Endothelial cell of umbilical vein (primary cell): ENCODE measurements at regions not wholly inside any gene's neighbourhood (a gene's known extent, or its start where the extent isn't known, plus 50 kb on each side); places are given as distances from the start of the nearest gene placed in this dataset.

Source experiments
- BruUV-seq: library from RNA; stranded (reverse); fragments of 400-500 nt; replicated peaks from 2 replicates; lab custom pipeline; 2021; lab: Mats Ljungman, UMichigan
- CTCF ChIA-PET: fragments of 300-600, 350-600 bp; sonication (Branson Sonifier 250); formaldehyde crosslinking; loops from one replicate; lab custom pipeline; 2021; ENCODE audit warnings: antibody characterized with exemption, inconsistent platforms; lab: Charles Lee
- POLR2A ChIA-PET: fragments of 300-600, 350-600 bp; sonication (Branson Sonifier 250); formaldehyde crosslinking; loops from one replicate; lab custom pipeline; 2021; ENCODE audit warnings: antibody characterized with exemption, inconsistent platforms; lab: Charles Lee
- DNase-seq: peaks from one replicate; pipeline ENCODE4 v3.0.0-alpha.2; 2011; ENCODE audit warnings: low read depth, low spot score
- FAIRE-seq: peaks from 2 replicates; lab custom pipeline; 2011; peaks lifted over from hg19 to GRCh38; lab: Jason Lieb, UNC
- H2AFZ ChIP-seq: 2 replicates; pipeline ENCODE4 v1.6.0; 2012; ENCODE audit warnings: low read depth, low read length, control low read depth, inconsistent platforms
- H3K27ac ChIP-seq: 2 replicates; pipeline ENCODE4 v1.5.1; 2011; ENCODE audit warnings: low read depth, mild to moderate bottlenecking, control low read depth, low read length, moderate library complexity; ENCODE audit not compliant: insufficient read depth
- H3K27me3 ChIP-seq, 2 experiments: 2 replicates each; pipeline versions ENCODE4 v1.6.0 to v1.6.1; 2011; ENCODE audit warnings: low read length in 2 of 2, mixed read lengths in 1 of 2; ENCODE audit not compliant: control insufficient read depth in 2 of 2, insufficient read depth in 2 of 2
- H3K36me3 ChIP-seq, 2 experiments: 2 replicates in 1 of 2; 3 replicates in 1 of 2; pipeline ENCODE4 v1.5.1; 2011; ENCODE audit warnings: low read length in 2 of 2, mild to moderate bottlenecking in 1 of 2, moderate library complexity in 1 of 2; ENCODE audit not compliant: control insufficient read depth in 2 of 2, insufficient read depth in 2 of 2; ENCODE audit errors: extremely low read depth in 1 of 2
- H3K4me1 ChIP-seq: 3 replicates; pipeline ENCODE4 v1.5.1; 2011; ENCODE audit warnings: mild to moderate bottlenecking, low read length; ENCODE audit not compliant: control insufficient read depth, insufficient read depth; ENCODE audit errors: extremely low read depth
- H3K4me2 ChIP-seq: 2 replicates; pipeline ENCODE4 v1.6.1; 2011; ENCODE audit warnings: low read length, control low read depth, mixed read lengths; ENCODE audit not compliant: insufficient read depth
- H3K4me3 ChIP-seq, 3 experiments: fragments of 200-600 bp in 1 of 3; sonication (generic), shearing (Covaris generic) in 1 of 3; replicated peaks in 1 of 3; 2 replicates each; pipeline ENCODE4 v1.5.1; 2011 to 2016; ENCODE audit warnings: control low read depth in 3 of 3, low read length in 3 of 3, mild to moderate bottlenecking in 2 of 3, inconsistent platforms in 1 of 3, low read depth in 1 of 3, moderate library complexity in 1 of 3; ENCODE audit not compliant: insufficient read depth in 1 of 3
- H3K79me2 ChIP-seq: 2 replicates; pipeline ENCODE4 v1.6.0; 2012; ENCODE audit warnings: low read length, inconsistent platforms; ENCODE audit not compliant: control insufficient read depth, insufficient read depth
- H3K9ac ChIP-seq: replicated peaks from 2 replicates; pipeline ENCODE3; 2011; ENCODE audit warnings: low read length, control low read depth; ENCODE audit not compliant: insufficient read depth; ENCODE audit errors: extremely low read depth
- H3K9me1 ChIP-seq: replicated peaks from 3 replicates; pipeline ENCODE4 v1.6.0; 2011; ENCODE audit warnings: mild to moderate bottlenecking, low read length; ENCODE audit not compliant: control insufficient read depth, insufficient read depth; ENCODE audit errors: extremely low read depth
- H3K9me3 ChIP-seq: replicated peaks from 2 replicates; pipeline ENCODE4 v1.5.1; 2012; ENCODE audit warnings: low read length, inconsistent platforms; ENCODE audit not compliant: control insufficient read depth, insufficient read depth
- H4K20me1 ChIP-seq: replicated peaks from 2 replicates; pipeline ENCODE3; 2011; ENCODE audit warnings: mild to moderate bottlenecking, low read length; ENCODE audit not compliant: control insufficient read depth, insufficient read depth; ENCODE audit errors: extremely low read depth
- EZH2 ChIP-seq: IDR thresholded peaks from 2 replicates; pipeline ENCODE4 v1.6.1; 2012; ENCODE audit warnings: borderline replicate concordance, low read depth, mild to moderate bottlenecking, moderate library complexity, low read length, inconsistent platforms; ENCODE audit not compliant: severe bottlenecking
- GATA2 ChIP-seq: IDR thresholded peaks from 2 replicates; pipeline ENCODE4 v1.7.0; 2011; ENCODE audit warnings: low read depth, mild to moderate bottlenecking, moderate library complexity, mixed read lengths, low read length; ENCODE audit not compliant: insufficient read length, insufficient read depth
- MYC ChIP-seq: IDR thresholded peaks from one replicate; pipeline ENCODE4 v1.6.1; 2011; ENCODE audit warnings: mild to moderate bottlenecking, low read depth, low read length
- POLR2A ChIP-seq: IDR thresholded peaks from 2 replicates; pipeline ENCODE4 v1.6.1; 2012; ENCODE audit warnings: low read depth, mild to moderate bottlenecking, control low read depth, low read length
- POLR2AphosphoS5 ChIP-seq: IDR thresholded peaks from 2 replicates; pipeline ENCODE4 v1.6.1; 2012; ENCODE audit warnings: low read depth, mild to moderate bottlenecking, control low read depth, low read length, moderate library complexity; ENCODE audit not compliant: insufficient read depth
- dilution Hi-C: fragments of 300-500 bp; cut with MboI; formaldehyde crosslinking; loops from one replicate; pipeline ENCODE4 v1.15.0; 2019; ENCODE audit warnings: low sequenced_read_pairs; ENCODE audit not compliant: extremely low pct_ligation_motif_present
- intact Hi-C: fragments of 100-400 bp; cut with micrococcal nuclease; formaldehyde crosslinking; loops from one replicate; pipeline ENCODE4 v1.10.0; 2022
- TF ChIP-seq, protein P1 (sequence below), 2 donors: IDR thresholded peaks; 1 replicate in 1 of 2; 2 replicates in 1 of 2; pipeline ENCODE4 v1.5.1; 2011; ENCODE audit warnings: low read length in 2 of 2, mild to moderate bottlenecking in 2 of 2, moderate library complexity in 2 of 2, control low read depth in 1 of 2, inconsistent platforms in 1 of 2, low read depth in 1 of 2; ENCODE audit not compliant: insufficient read depth in 1 of 2; ENCODE audit errors: extremely low read depth in 1 of 2
- TF ChIP-seq, protein P2 (sequence below): IDR thresholded peaks from 2 replicates; pipeline ENCODE4 v1.6.1; 2011; ENCODE audit not compliant: insufficient read depth, insufficient read length

DNA sequence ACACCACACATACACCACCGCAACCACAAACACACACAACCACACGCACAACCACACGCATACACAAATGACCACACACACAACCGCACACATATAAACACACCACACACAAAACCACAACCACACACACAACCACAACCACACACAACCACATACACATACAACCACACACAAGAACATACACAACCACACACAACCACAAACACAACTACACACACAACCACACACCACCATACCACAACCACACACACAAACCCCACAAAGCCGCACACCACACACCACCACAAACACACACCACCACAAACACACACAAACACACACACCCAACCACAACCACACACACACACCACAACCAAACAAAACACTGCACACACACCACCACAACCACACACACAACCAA lies 107.5 kb upstream of the FZD10 start:
- H3K36me3 ChIP-seq, result no peaks in the 10 kb centered on the region
- POLR2A ChIA-PET, result no interaction called here
- intact Hi-C loops (no loop called here), dilution Hi-C loops (no loop called here)
- no peaks in the 10 kb centered on the region for H3K79me2 ChIP-seq
- no peaks in the 10 kb centered on the region for H3K9me3 ChIP-seq
- H4K20me1 ChIP-seq, result no peaks in the 10 kb centered on the region
- FAIRE-seq (no peak), DNase-seq (no peak)
- H3K4me3 ChIP-seq, result no peak overlapping the region
- no peaks in the 10 kb centered on the region for H3K27me3 ChIP-seq
- BruUV-seq, result no TSS peak
- H2AFZ ChIP-seq, result no peak overlapping the region
- no peaks in the 10 kb centered on the region for H3K4me1 ChIP-seq
- no peak overlapping the region for H3K27ac ChIP-seq
- no peak overlapping the region for H3K9ac ChIP-seq
- CTCF ChIA-PET, result no interaction called here
- TF ChIP-seq MYC (no peak), EZH2 (no peak), POLR2AphosphoS5 (no peak), POLR2A (no peak), GATA2 (no peak)
- TF ChIP-seq, protein P1, sequence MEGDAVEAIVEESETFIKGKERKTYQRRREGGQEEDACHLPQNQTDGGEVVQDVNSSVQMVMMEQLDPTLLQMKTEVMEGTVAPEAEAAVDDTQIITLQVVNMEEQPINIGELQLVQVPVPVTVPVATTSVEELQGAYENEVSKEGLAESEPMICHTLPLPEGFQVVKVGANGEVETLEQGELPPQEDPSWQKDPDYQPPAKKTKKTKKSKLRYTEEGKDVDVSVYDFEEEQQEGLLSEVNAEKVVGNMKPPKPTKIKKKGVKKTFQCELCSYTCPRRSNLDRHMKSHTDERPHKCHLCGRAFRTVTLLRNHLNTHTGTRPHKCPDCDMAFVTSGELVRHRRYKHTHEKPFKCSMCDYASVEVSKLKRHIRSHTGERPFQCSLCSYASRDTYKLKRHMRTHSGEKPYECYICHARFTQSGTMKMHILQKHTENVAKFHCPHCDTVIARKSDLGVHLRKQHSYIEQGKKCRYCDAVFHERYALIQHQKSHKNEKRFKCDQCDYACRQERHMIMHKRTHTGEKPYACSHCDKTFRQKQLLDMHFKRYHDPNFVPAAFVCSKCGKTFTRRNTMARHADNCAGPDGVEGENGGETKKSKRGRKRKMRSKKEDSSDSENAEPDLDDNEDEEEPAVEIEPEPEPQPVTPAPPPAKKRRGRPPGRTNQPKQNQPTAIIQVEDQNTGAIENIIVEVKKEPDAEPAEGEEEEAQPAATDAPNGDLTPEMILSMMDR (IDR thresholded peaks at IDR 0.05; ENCODE audit: extremely low read depth in 1 of 2, insufficient read depth in 1 of 2, low read depth in 1 of 2, low read length in 2 of 2), result no peak
- TF ChIP-seq, protein P2, sequence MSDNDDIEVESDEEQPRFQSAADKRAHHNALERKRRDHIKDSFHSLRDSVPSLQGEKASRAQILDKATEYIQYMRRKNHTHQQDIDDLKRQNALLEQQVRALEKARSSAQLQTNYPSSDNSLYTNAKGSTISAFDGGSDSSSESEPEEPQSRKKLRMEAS, result no peak
- H3K9me1 ChIP-seq, result no peaks in the 10 kb centered on the region
- H3K4me2 ChIP-seq, result no peak overlapping the region
